NB4 (cell line): ENCODE measurements at regions not wholly inside any gene's neighbourhood (a gene's known extent, or its start where the extent isn't known, plus 50 kb on each side); places are given as distances from the start of the nearest gene placed in this dataset.

ENCODE experiments used
- DNase-seq: peaks from one replicate; pipeline ENCODE4 v3.0.0; 2010; ENCODE audit warnings: low read depth
- H3K4me3 ChIP-seq: one replicate; pipeline ENCODE4 v1.5.1; 2011; ENCODE audit warnings: mild to moderate bottlenecking, low read depth, low read length, moderate library complexity
- CTCF ChIP-seq: IDR thresholded peaks from one replicate; pipeline ENCODE4 v1.5.1; 2012; ENCODE audit warnings: low read depth, low read length
- MAX ChIP-seq: IDR thresholded peaks from 2 replicates; pipeline ENCODE4 v1.6.1; 2011; ENCODE audit warnings: low read depth, low read length
- MYC ChIP-seq: IDR thresholded peaks from 2 replicates; pipeline ENCODE4 v1.6.1; 2011; ENCODE audit warnings: low read depth, low read length
- POLR2A ChIP-seq: IDR thresholded peaks from 2 replicates; pipeline ENCODE4 v1.6.1; 2011; ENCODE audit warnings: mild to moderate bottlenecking; ENCODE audit not compliant: insufficient read length; ENCODE audit errors: extremely low read depth

GRCh38 chr2:179344280-179344964, 79.8 kb upstream of the SESTD1 start:
- no peak for DNase-seq
- TF ChIP-seq CTCF (no peak), MYC (no peak), MAX (no peak)
- no peak overlapping the region for H3K4me3 ChIP-seq

- no peak overlapping the region for H3K4me3 ChIP-seq
- TF ChIP-seq MYC: no peak
- no peak for TF ChIP-seq MAX
- TF ChIP-seq CTCF: no peak
- no peak for TF ChIP-seq POLR2A
- no peak for DNase-seq
Observed at GRCh38 chr2:179343945-179344279, 79.3 kb upstream of the SESTD1 start.

- H3K4me3 ChIP-seq: no peak overlapping the region
- TF ChIP-seq MAX (no peak), POLR2A (no peak), CTCF (no peak), MYC (no peak)
- no peak for DNase-seq
Observed at GRCh38 chr2:179341152-179341866, 76.7 kb upstream of the SESTD1 start.

- no peak for TF ChIP-seq MAX
- no peak for TF ChIP-seq CTCF
- no peak for TF ChIP-seq MYC
- no peak for TF ChIP-seq POLR2A
- DNase-seq: peak; percentile 26
- no peak overlapping the region for H3K4me3 ChIP-seq
Observed at GRCh38 chr2:179340678-179341077, 76.0 kb upstream of the SESTD1 start.

GRCh38 chr2:179338681-179339080, 74.0 kb upstream of the SESTD1 start:
- no peak for DNase-seq
- no peak overlapping the region for H3K4me3 ChIP-seq
- no peak for TF ChIP-seq CTCF
- TF ChIP-seq POLR2A: no peak
- no peak for TF ChIP-seq MAX
- TF ChIP-seq MYC: no peak
